T-cell (primary cell): ENCODE measurements at regions not wholly inside any gene's neighbourhood (a gene's known extent, or its start where the extent isn't known, plus 50 kb on each side); places are given as distances from the start of the nearest gene placed in this dataset.

Experiments used
- ATAC-seq, 4 experiments: fragments of 200-7000 bp in 3 of 4; fragments of 150-1000 bp in 1 of 4; cut with Tn5 transposase; replicated peaks in 1 of 4; 1 replicate in 3 of 4; 2 replicates in 1 of 4; pipeline ENCODE4 v1.10.0; 2021; ENCODE audit warnings: moderate library complexity in 3 of 4, mild to moderate bottlenecking in 2 of 4, moderate number of reproducible peaks in 1 of 4
- CTCF ChIA-PET, 2 donors: fragments of 300-600 bp; sonication (Branson Sonifier 250); formaldehyde crosslinking; loops; one replicate each; lab custom pipeline; 2022; ENCODE audit warnings: antibody characterized with exemption in 2 of 2; lab: Charles Lee
- POLR2A ChIA-PET, 2 donors: fragments of 300-600 bp; sonication (Branson Sonifier 250); formaldehyde crosslinking; loops; one replicate each; lab custom pipeline; 2022; ENCODE audit warnings: antibody characterized with exemption in 2 of 2; lab: Charles Lee
- DNase-seq, 35 experiments: peaks; one replicate each; pipeline versions ENCODE4 v3.0.0 to v3.0.0-alpha.2; 2013 to 2023
- H3K27ac ChIP-seq: one replicate; pipeline ENCODE4 v1.5.1; 2013; ENCODE audit warnings: low read length
- H3K27me3 ChIP-seq, 2 experiments: replicated peaks in 1 of 2; 1 replicate in 1 of 2; 2 replicates in 1 of 2; pipeline versions ENCODE4 v1.6.1 to v1.7.0; 2013; ENCODE audit warnings: low read length in 1 of 2, mixed read lengths in 1 of 2; ENCODE audit not compliant: control insufficient read depth in 2 of 2, insufficient read depth in 2 of 2; ENCODE audit errors: extremely low read depth in 1 of 2
- H3K36me3 ChIP-seq, 2 donors: 1 replicate in 1 of 2; 2 replicates in 1 of 2; pipeline versions ENCODE4 v1.6.1 to v1.7.0; 2013; ENCODE audit warnings: low read length in 1 of 2; ENCODE audit not compliant: control insufficient read depth in 2 of 2, insufficient read depth in 1 of 2; ENCODE audit errors: extremely low read depth in 1 of 2
- H3K4me1 ChIP-seq, 2 experiments: 1 replicate in 1 of 2; 2 replicates in 1 of 2; pipeline versions ENCODE4 v1.6.1 to v1.7.0; 2013; ENCODE audit warnings: low read length in 2 of 2, mixed read lengths in 1 of 2; ENCODE audit not compliant: insufficient read depth in 2 of 2, control insufficient read depth in 1 of 2; ENCODE audit errors: extremely low read depth in 1 of 2
- H3K4me3 ChIP-seq, 2 donors: 1 replicate in 1 of 2; 2 replicates in 1 of 2; pipeline versions ENCODE4 v1.5.1 to v1.7.0; 2013; ENCODE audit warnings: mild to moderate bottlenecking in 2 of 2, low read length in 1 of 2, moderate library complexity in 1 of 2; ENCODE audit not compliant: control insufficient read depth in 1 of 2; ENCODE audit errors: extremely low read depth in 1 of 2
- H3K9me3 ChIP-seq: 2 replicates; pipeline ENCODE4 v1.7.0; 2013
- H3K27ac Mint-ChIP-seq, 2 donors: one replicate each; pipeline ENCODE4 v1.8.0; 2020 to 2021; ENCODE audit warnings: mild to moderate bottlenecking in 2 of 2, mixed read lengths in 2 of 2
- H3K27me3 Mint-ChIP-seq, 2 donors: one replicate each; pipeline ENCODE4 v1.8.0; 2021 to 2022; ENCODE audit warnings: mixed read lengths in 2 of 2
- H3K36me3 Mint-ChIP-seq: one replicate; pipeline ENCODE4 v1.8.0; 2021; ENCODE audit warnings: mixed read lengths
- H3K4me1 Mint-ChIP-seq, 3 donors: one replicate each; pipeline ENCODE4 v1.8.0; 2020 to 2022; ENCODE audit warnings: mixed read lengths in 3 of 3, mild to moderate bottlenecking in 1 of 3
- H3K4me3 Mint-ChIP-seq, 3 donors: one replicate each; pipeline ENCODE4 v1.8.0; 2020 to 2022; ENCODE audit warnings: mild to moderate bottlenecking in 3 of 3, mixed read lengths in 3 of 3, moderate library complexity in 3 of 3
- H3K9me3 Mint-ChIP-seq, 3 donors: one replicate each; pipeline ENCODE4 v1.8.0; 2020 to 2022; ENCODE audit warnings: mixed read lengths in 3 of 3
- WGBS: methylation state at CpG from one replicate; pipeline ENCODE4 v1.1.5; 2013; ENCODE audit warnings: missing lambda C conversion rate; ENCODE audit not compliant: insufficient coverage; 5-methylcytosine and 5-hydroxymethylcytosine counted together

DNA sequence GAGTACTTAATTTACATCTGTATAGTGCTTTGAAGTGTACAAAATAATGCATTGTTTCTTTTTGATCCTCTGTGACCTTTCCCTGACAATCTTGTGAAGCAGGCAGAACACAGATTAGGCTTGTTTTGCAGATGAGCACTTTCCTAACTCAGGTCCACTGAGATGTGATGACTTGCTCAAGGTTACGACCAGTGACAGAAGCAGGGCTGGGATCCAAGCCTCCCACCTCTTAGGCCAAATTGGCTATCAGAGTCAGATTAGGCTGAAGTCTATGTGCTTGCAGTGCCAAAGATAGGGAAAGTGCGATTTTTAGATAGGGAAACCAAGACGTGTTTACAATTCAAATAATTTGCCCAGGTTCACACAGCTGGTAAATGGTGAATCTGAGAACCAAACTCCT is 147.3 kb downstream of the OMA1 start:
- Mint-ChIP-seq H3K4me1 (no peaks in the 10 kb centered on the region), H3K4me3 (no peak overlapping the region), H3K36me3 (no peaks in the 10 kb centered on the region), H3K27ac (no peak overlapping the region), H3K9me3 (no peaks in the 10 kb centered on the region), H3K27me3 (peaks cover 2 to 23% of the 10 kb centered on the region in 2 donors)
- ChIA-PET POLR2A (no interaction called here), CTCF (no interaction called here)
- no peaks in the 10 kb centered on the region for H3K4me1 ChIP-seq
- no peaks in the 10 kb centered on the region for H3K27me3 ChIP-seq
- WGBS, result 88% methylated on average over 3 of the region's 3 CpGs
- DNase-seq, result no peak
- H3K4me3 ChIP-seq, result no peak overlapping the region
- no peak overlapping the region for H3K27ac ChIP-seq
- no peaks in the 10 kb centered on the region for H3K9me3 ChIP-seq
- no peaks in the 10 kb centered on the region for H3K36me3 ChIP-seq
- ATAC-seq, result no peak

DNA sequence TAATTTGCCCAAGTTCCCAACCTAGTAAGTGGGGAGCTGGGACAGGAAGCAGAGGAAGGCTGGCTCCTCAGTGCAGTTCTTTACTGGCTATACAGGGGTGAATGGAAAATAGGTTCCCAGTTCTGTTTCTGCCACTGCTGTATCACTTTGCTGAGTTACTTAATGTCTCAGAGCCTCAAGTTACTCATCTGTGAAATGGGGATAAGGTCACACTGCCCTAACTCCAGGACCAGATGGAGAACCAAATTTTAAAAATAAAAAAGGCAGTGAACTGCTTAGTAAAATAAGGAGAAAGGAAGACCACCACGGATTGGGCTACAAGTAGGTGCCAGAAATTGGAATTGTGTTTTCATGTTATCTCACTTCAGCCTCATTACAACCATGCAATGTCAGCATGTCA is 147.8 kb downstream of the OMA1 start:
- H3K9me3 Mint-ChIP-seq, result no peaks in the 10 kb centered on the region
- peaks cover 2 to 23% of the 10 kb centered on the region in 2 donors for H3K27me3 Mint-ChIP-seq
- Histone ChIP-seq H3K27me3 (no peaks in the 10 kb centered on the region), H3K36me3 (no peaks in the 10 kb centered on the region), H3K4me1 (no peaks in the 10 kb centered on the region), H3K4me3 (no peak overlapping the region), H3K9me3 (no peaks in the 10 kb centered on the region), H3K27ac (no peak overlapping the region)
- ATAC-seq (no peak), DNase-seq (no peak)
- H3K4me1 Mint-ChIP-seq, result no peaks in the 10 kb centered on the region
- WGBS, result no CpG with 5 or more reads among the region's 1 CpG
- CTCF ChIA-PET, result no interaction called here
- POLR2A ChIA-PET, result no interaction called here
- H3K36me3 Mint-ChIP-seq, result no peaks in the 10 kb centered on the region
- no peak overlapping the region for H3K4me3 Mint-ChIP-seq
- no peak overlapping the region for H3K27ac Mint-ChIP-seq

GRCh38 chr1:58397187-58397820 is 149.2 kb downstream of the OMA1 start:
- Histone ChIP-seq H3K4me1 (peaks cover 5 to 7% of the 10 kb centered on the region in 2 experiments), H3K27me3 (no peaks in the 10 kb centered on the region), H3K9me3 (no peaks in the 10 kb centered on the region), H3K4me3 (no peak overlapping the region), H3K27ac (no peak overlapping the region), H3K36me3 (no peaks in the 10 kb centered on the region)
- H3K4me1 Mint-ChIP-seq, result no peaks in the 10 kb centered on the region
- ATAC-seq (no peak), DNase-seq (no peak)
- H3K9me3 Mint-ChIP-seq, result no peaks in the 10 kb centered on the region
- WGBS, result 82% methylated on average over 6 of the region's 9 CpGs
- ChIA-PET POLR2A (no interaction called here), CTCF (no interaction called here)
- H3K36me3 Mint-ChIP-seq, result no peaks in the 10 kb centered on the region
- no peak overlapping the region for H3K4me3 Mint-ChIP-seq
- H3K27me3 Mint-ChIP-seq, result peaks cover 2 to 21% of the 10 kb centered on the region in 2 donors
- H3K27ac Mint-ChIP-seq, result no peak overlapping the region

DNA sequence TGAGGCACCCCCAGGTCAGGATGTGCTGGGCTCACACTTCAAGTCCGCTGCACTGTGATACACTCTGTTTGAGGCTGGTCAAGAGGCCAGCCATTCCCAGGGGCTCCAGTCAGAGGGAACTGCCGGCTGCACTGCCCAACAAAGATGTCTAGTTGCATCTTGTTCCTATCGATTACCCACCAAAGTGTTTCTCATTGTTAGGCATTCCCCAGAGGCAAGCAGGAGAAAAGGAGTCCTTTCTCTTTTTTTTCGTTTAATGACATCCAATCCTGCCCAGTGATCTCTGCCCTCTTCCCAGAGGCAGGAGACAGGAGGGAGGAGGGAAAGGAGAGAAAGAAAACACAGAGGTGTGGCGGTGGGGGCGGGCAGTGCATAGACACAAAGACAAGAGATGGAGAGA is 150.4 kb downstream of the OMA1 start:
- Histone ChIP-seq H3K27me3 (no peaks in the 10 kb centered on the region), H3K4me1 (peaks cover 5 to 19% of the 10 kb centered on the region in 2 experiments), H3K36me3 (no peaks in the 10 kb centered on the region), H3K27ac (no peak overlapping the region), H3K4me3 (no peak overlapping the region), H3K9me3 (no peaks in the 10 kb centered on the region)
- ATAC-seq (no peak), DNase-seq (no peak)
- 95% methylated on average over 5 of the region's 6 CpGs for WGBS
- CTCF ChIA-PET, result no interaction called here
- Mint-ChIP-seq H3K36me3 (no peaks in the 10 kb centered on the region), H3K27me3 (peaks cover under 1 to 18% of the 10 kb centered on the region in 2 donors), H3K4me1 (no peaks in the 10 kb centered on the region), H3K27ac (no peak overlapping the region), H3K9me3 (no peaks in the 10 kb centered on the region), H3K4me3 (no peak overlapping the region)
- POLR2A ChIA-PET, result no interaction called here

DNA sequence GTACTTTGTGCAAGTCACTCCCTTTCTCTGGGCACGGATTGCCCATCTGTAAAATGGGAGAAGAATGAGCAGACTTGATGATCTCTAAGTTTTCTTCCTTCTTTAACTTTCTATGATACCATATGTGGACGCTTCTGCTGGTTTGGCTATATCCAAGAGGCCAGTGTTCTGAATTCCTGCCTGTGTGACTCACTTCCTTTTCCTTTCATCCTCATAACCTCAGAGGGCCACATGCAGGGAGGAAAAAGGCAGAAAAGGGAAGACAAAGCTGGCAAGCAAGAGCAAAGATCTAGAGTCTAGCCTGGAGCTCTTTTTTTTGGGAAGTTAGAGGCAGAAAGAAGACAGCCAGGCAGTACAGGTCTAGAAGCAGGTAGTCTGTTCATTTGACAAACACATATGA is 151.2 kb downstream of the OMA1 start:
- Histone ChIP-seq H3K4me3 (no peak overlapping the region), H3K27ac (no peak overlapping the region), H3K36me3 (no peaks in the 10 kb centered on the region), H3K4me1 (peaks cover 5 to 20% of the 10 kb centered on the region in 2 experiments), H3K27me3 (no peaks in the 10 kb centered on the region), H3K9me3 (no peaks in the 10 kb centered on the region)
- no peak overlapping the region for H3K27ac Mint-ChIP-seq
- DNase-seq (no peak), ATAC-seq (no peak)
- H3K9me3 Mint-ChIP-seq, result no peaks in the 10 kb centered on the region
- H3K4me1 Mint-ChIP-seq, result no peaks in the 10 kb centered on the region
- peaks cover 0 to 22% of the 10 kb centered on the region in 2 donors for H3K27me3 Mint-ChIP-seq
- CTCF ChIA-PET, result no interaction called here
- no peaks in the 10 kb centered on the region for H3K36me3 Mint-ChIP-seq
- 100% methylated on average over 1 of the region's 2 CpGs for WGBS
- POLR2A ChIA-PET, result no interaction called here
- no peak overlapping the region for H3K4me3 Mint-ChIP-seq

DNA sequence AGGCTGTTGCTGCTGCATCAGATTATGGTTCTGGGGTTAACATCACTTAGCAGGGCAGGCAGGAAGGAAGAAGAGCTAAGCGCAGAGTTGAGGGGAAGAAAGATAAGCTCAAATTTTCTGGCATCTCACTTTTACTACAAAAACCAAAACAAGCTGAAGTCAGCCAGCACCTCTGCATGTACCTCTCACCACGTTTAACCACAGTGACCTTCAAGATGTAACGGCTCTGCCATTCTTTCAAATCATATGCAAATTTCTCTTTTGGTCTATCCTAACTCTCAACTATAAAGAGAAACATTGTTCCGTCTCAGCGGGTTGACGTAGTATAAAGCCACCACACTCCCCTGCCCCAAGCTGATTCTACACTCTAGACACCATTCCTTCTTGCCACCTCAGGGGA is 154.4 kb downstream of the OMA1 start:
- Histone ChIP-seq H3K4me3 (no peak overlapping the region), H3K9me3 (no peaks in the 10 kb centered on the region), H3K27me3 (no peaks in the 10 kb centered on the region), H3K4me1 (peaks cover 5 to 20% of the 10 kb centered on the region in 2 experiments), H3K36me3 (no peaks in the 10 kb centered on the region), H3K27ac (peak overlapping the region; percentile 61)
- DNase-seq (peak in 17 of 35 experiments; percentile 1 to 47 (median 5)), ATAC-seq (peak; percentile 37 to 58 (median 50))
- CTCF ChIA-PET, result interaction anchor here in 1 of 2 donors (0.6 kb wide), 1 partner anchor 35 kb away, joined by 5 read pairs; no protein-coding TSS in a partner anchor
- Mint-ChIP-seq H3K9me3 (no peaks in the 10 kb centered on the region), H3K27ac (no peak overlapping the region), H3K36me3 (no peaks in the 10 kb centered on the region), H3K4me1 (no peaks in the 10 kb centered on the region), H3K4me3 (no peak overlapping the region), H3K27me3 (peaks cover 0 to 16% of the 10 kb centered on the region in 2 donors)
- POLR2A ChIA-PET, result no interaction called here
- WGBS, result 2% methylated on average over 5 of the region's 6 CpGs
